CD4-positive, alpha-beta T cell treated with Interleukin-4 for 1 hour (primary cell): ENCODE measurements at regions not wholly inside any gene's neighbourhood (a gene's known extent, or its start where the extent isn't known, plus 50 kb on each side); places are given as distances from the start of the nearest gene placed in this dataset.

Experiments used
- DNase-seq, 2 donors: peaks; one replicate each; pipeline ENCODE4 v3.0.0-alpha.2; 2020 to 2022

DNA sequence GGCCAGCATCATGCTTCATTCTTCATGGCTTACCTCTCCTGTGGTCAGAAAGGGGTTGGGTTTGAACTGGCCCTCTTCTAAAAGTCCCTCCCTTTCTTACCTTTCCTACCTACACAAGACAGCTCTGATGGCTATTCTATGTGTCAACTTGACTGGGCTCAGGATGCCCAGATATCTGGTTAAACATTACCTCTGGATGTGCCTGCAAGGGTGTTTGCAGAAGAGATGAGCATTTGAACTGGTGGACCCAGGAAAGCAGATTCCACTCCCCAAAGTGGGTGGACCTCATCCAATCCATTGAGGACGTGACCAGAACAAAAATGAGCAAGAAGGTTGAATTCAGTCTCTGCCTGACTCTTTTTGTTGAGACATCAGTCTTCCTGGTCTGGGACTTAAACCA, 79.0 kb upstream of the TCF7L2 start:
- no peak for DNase-seq

DNA sequence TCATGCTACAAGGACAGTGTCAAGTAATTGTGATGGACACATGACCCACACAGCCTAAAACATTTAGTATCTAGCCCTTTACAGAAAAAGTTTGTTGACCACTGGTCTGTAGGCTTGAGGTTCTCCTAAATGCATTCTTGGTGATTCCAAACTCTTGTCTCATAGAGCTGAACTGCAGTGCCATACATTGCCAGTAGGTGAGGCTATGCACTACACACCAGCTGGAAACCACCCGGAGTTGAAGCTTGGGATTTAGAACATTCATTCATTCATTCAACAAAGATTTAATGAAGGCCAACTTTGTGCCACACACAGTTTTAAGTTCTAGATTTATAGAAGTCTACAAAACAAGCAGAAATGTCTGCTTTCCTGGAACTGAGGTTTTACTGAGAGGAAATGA, 77.3 kb upstream of the TCF7L2 start:
- DNase-seq: no peak

DNA sequence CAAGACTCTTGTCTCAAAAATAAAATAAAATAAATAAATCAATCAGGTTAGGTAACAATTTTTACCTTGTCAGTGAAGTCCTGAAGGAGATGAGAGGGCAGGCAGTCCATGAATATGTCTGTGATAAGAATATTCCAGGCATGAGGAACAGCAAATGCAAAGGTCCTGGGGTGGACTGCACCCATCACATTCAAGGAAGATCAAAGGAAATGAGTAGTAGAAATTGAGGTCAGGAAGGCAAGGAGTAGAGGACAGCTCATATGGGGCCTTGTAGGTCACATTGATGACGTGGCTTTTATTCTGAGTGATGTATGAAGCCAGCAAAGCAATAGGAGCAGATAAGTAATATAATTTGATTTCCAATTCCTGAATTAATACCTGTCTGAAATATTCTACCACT, 76.5 kb upstream of the TCF7L2 start:
- DNase-seq: no peak

DNA sequence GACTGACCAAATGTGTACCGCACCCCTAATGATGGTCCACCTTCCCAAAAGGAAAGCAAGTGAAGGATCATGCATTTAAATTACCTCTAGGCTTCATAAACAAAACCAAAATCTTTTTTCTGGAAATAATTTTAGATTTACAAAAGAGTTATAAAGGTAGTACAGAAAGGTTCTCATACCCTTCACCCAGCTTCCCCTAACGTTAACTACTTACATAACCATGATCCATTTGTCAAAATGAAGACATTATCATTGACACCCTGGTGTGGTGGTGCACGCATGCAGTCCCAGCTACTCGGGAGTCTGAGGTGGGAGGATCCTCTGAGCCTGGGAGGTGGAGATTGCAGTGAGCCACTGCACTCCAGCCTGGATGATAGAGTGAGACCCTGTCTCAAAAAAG, 75.1 kb upstream of the TCF7L2 start:
- no peak for DNase-seq

DNA sequence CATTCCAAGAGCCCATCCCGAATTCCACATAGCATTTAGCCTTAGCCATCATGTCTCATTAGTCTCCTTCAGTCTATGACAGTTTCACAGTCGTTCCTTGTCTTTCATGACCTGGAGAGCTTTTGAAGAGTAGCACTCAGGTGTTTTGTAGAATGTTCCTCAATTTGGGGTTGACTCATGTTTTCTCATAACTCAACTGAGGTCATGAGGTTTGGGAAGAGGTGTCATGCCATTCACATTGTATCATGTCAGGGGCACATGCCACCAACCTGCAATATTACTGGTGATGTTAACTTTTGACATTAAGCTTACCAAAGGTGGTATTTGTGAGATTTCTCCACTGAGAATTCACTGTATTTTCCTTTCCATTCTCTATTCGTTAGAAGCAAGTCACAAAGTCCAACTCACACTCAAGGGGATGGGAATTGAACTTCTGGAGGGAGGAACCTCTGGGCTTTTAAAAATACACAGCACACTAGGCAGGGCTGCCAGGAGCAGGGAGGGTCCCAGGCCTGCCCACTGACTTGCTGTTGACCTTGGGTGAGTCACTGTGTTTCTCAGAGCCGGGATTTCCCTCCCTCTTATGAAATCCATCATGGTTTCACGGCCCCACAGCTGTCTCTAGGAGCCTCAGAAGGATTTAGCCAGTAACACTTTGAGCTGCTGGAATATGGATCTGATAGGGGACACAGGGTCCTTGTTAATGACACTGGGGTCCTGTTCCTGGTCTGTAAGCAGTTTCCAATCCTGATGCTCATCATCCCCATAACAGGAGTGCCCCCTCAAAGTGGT, 74.4 kb upstream of the TCF7L2 start:
- DNase-seq: peak in 1 of 2 donors; percentile 51

DNA sequence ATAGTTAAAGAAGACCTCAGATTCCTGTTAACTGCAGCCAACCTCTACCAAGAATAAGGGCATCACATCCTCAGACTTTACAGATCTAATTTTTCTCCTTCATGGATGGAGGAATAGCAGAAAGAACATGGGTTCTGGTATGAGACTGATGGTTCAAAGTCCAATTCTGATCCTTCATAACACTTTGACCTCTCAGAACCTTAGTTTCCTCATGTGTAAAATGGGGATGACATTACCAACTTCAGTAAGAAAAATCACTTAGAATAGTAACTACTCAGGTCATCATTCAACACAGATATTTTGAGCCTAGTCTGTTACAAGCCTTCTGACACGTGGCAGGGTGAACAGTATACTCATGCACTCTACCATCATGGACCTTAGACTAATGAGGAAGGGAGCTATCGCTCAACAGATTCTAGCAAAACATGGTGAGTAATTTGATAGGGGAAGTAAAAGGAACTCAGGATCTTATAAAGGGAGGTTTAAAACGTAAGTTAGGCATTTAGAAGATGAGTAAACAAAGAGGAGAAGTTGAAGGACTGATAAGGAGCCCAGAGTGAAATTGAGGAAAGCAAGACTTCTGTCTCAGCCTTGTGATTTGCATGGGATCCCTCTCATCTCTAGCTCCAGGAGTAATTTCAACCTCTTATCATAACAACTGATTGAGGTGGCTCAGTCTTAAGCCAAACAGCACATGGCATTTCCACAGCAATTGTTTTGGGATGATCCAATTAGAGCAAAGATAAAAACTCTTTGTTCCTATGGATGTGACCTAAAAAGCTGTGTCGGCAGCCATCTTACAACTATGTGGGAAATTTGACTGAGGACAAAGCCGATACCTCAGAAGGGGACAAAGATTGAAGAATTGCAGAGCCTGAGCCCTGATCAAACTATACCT, 69.2 kb upstream of the TCF7L2 start:
- no peak for DNase-seq

DNA sequence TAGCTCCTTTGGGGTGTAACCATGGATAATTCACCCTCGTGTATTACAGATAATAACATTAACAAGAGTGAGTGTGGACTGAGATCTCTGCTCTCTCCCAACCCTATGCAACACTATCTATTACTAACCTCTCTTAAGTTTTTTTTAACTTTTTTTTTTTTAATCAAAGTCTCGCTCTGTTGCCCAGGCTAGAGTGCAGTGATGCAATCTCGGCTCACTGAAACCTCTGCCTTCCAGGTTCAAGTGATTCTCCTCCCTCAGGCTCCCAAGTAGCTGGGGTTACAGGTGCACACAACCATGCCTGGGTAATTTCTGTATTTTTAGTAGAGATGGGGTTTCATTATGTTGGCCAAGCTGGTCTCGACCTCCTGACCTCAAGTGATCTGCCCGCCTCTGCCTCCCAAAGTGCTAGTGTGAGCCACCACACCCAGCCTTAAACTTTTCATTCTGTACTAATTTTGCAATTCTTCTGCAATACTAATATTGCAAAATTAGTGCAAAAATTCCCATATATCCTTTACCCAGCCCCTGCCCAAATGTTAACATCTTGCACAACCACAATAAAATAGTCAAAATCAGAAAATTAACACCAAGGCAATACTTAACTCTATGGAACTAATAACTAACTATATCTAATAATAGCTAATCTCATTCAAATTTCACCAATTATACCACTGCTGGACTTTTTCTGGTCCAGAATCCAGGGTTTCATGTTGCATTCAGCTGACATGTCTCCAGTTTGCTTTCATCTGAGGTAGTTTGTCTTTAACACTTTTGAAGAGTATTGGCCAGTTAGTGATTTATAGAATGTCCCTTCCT, 66.5 kb upstream of the TCF7L2 start:
- no peak for DNase-seq

DNA sequence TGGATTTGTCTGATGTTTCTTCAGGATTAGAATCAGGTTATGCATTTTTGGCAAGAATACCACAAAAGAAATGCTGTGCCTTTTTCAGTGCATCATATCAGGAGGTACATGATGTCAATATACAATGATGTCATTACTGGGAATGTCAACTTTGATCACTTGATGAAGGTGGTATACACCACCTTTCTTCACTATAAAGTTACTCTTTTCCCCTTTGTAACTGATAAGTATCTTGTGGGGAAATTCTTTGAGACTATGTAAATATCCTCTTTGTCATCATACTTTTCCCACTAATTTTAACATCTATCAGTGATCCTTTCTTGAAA, 65.9 kb upstream of the TCF7L2 start:
- no peak for DNase-seq

DNA sequence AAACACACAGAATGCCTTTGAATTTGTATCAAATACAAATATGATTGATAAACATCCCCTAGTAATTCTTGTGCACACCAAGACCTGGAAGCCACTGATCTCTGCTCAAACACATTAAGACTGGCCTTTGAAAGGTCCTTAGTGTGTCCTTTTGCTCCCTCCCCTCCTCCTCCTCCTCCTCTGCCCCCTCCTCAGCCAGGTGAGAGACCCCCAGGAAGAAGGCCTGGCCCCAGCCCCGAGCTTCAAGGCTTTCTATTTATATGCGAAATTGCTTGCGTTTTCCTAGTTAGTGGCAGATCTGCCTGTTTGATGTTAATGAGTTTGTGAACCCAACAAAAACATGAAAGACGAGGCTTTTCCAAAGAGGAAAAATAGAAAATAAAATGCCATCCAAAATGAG, 63.6 kb upstream of the TCF7L2 start:
- no peak for DNase-seq

DNA sequence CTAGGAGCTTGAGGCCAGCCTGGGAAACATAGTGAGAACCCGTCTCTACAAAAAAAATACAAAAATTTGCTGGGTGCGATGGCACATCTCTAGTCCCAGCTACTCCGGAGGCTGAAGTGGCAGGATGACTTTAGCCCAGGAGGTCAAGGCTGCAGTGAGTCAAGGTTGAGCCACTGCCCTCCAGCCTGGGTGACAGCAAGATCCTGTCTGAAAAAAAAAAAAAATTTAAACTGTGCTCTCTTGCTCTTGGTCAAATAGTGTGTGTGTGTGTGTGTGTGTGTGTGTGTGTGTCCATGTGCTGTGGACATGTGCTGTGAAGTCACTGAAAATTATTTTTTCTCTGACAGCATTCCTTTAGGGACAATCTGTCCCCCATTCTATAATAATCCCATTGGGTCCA, 62.1 kb upstream of the TCF7L2 start:
- DNase-seq: no peak

DNA sequence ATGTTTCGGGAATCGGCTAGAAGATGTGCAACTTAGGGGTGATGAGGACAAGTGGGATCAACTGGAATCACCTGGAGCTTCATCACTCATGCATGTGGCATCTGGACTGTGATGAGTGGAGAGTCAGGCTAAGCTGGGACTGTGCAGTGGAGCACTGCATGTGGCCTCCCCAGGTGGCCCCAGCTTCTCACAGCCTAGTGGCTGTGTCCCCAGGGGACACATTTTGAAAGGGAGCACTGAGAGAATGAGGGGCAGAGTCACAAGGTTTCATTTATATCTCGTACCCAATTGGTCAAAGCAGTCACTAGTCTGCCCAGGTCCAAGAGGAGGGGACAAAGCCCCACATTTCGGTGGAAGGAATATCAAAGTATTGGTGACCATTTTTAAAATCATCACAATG, 54.8 kb upstream of the TCF7L2 start:
- no peak for DNase-seq

DNA sequence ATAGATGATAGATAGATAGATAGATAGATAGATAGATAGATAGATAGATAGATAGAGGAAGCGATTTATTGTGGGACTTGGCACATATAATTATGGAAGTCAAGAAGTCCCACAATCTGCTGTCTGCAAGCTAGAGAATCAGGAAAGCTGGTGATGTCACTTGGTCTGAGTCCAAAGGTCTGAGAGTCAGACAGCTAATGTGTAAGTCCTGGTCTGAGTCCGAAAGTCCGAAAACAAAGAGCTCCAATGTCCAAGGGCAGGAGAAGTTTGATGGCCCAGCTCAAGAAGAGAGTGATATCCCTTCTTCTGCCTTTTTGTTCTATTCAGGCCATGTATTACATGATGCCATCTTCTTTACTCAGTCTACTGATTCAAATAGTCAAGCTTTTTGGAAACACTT, 53.8 kb upstream of the TCF7L2 start:
- no peak for DNase-seq

DNA sequence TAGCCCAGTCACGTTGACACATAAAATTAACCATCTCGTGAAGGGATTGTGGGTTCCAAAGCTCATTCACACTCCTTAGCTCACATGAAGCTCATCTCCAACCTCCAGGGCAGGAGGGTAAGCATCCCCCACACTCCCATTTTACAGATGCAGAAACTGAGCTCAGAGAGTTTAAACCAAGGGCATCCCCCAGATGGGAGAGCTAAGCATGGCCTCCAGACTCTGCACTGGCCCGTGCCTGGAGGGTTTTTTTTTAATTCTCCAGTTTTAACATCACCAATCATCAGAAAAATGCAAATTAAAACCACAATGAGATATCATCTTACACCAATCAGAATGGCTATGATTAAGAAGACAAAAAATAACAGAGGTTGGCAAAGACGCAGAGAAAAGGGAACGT, 53.3 kb upstream of the TCF7L2 start:
- no peak for DNase-seq

DNA sequence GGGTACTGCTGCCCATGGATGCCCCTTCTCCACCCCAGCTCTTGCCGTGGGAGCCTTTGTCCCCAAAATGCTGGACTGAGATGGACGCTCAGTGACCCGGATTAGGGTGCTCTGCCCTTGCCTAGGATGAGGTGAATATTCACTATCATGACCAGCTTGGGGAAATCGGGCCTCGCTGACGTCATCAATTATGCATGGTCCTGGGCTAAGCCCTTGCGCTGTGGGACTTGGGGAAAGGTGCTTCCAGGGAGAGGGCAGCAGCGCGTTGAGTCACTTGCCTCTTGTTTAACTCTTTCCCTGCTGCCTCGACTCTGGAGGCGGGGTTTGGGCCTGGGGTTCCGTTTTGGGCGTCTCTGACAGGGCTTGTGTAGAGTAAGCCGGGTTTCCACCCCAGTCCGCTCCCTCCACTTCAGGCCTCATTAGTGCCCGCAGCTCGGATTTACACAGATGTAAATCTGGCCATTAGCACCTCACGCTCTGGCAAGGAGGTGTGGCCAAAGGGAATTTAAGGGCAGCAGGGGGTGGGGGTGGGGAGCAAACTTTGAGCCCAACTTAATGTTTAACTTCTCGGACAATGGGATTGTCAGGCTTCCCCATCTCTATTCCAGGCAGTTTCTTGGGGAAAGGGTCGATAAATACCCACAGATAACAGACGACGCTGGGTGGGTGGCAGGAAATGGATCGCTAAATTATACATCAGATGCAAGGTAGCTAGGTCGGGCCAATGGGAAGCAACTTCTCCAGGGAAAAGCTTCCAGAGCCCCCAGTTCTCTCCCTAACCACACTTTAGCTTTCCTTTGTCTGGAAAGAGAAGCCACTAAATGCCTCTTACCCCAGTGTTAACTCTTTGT, 51.3 kb upstream of the TCF7L2 start:
- DNase-seq: no peak

DNA sequence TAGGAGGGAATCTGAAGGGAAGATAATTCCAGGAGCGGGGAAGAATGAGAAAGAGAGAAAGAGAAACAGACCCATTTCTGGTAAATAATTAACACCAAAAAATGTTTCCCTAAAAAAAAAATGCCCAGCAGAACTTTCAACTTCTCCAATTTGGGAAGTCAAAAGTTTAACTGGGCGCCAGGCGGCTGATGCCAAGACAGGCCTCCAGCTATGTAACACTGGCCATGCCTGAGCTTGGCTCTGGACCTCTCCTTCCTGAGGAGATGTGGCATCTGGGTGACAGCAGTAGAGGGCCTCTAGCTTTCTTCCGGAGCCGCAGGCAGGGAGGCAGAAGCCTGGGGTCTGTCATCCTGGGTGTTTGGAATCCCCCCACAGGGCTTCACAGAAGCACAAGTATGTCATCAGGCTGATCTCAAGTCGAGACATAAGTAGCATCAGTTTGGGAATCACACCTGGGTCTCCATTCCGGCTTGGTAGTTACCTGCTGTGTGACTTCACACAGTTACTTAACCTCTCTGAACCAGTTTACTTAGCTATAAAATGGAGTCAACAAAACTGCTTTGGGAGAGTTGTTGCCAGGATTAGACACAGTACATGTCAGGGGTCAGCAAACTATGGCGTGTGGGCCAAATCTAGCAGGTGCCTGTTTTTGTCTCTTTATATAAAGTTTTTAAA, 50.5 kb upstream of the TCF7L2 start:
- no peak for DNase-seq
